Stimulated activated naive CD8-positive, alpha-beta T cell treated with anti-CD3 and anti-CD28 coated beads, Interleukin-15, Interleukin-2, amounts not matched to agents 100 ng/mL and 50 ng/mL, for 24 hours (primary cell): ENCODE measurements at regions not wholly inside any gene's neighbourhood (a gene's known extent, or its start where the extent isn't known, plus 50 kb on each side); places are given as distances from the start of the nearest gene placed in this dataset.
"Not testable (repeated sequence)": the region's sequence is repeated elsewhere in the genome, so short reads cannot be mapped to it uniquely, and the experiment has no call there.

Experiments used
- H3K27ac Mint-ChIP-seq: one replicate; pipeline ENCODE4 v1.8.0; 2021; ENCODE audit warnings: mild to moderate bottlenecking, mixed read lengths
- H3K27me3 Mint-ChIP-seq: one replicate; pipeline ENCODE4 v1.8.0; 2021; ENCODE audit warnings: mixed read lengths
- H3K36me3 Mint-ChIP-seq: one replicate; pipeline ENCODE4 v1.8.0; 2021; ENCODE audit warnings: low read depth, mixed read lengths
- H3K4me1 Mint-ChIP-seq: one replicate; pipeline ENCODE4 v1.8.0; 2021; ENCODE audit warnings: low read depth, mixed read lengths
- H3K4me3 Mint-ChIP-seq: one replicate; pipeline ENCODE4 v1.8.0; 2021; ENCODE audit warnings: mild to moderate bottlenecking, mixed read lengths
- H3K9me3 Mint-ChIP-seq: one replicate; pipeline ENCODE4 v1.8.0; 2021; ENCODE audit warnings: mixed read lengths

GRCh38 chr7:45421806-45422205, 152.4 kb upstream of the ADCY1 start:
- H3K9me3 Mint-ChIP-seq: no peaks in the 10 kb centered on the region
- no peaks in the 10 kb centered on the region for H3K36me3 Mint-ChIP-seq
- no peaks in the 10 kb centered on the region for H3K4me1 Mint-ChIP-seq
- no peak overlapping the region for H3K27ac Mint-ChIP-seq
- H3K27me3 Mint-ChIP-seq: peaks cover 20% of the 10 kb centered on the region
- no peak overlapping the region for H3K4me3 Mint-ChIP-seq

GRCh38 chr7:45430397-45430796, 143.8 kb upstream of the ADCY1 start:
- Mint-ChIP-seq H3K27me3 (peaks cover 16% of the 10 kb centered on the region), H3K4me3 (no peak overlapping the region), H3K4me1 (no peaks in the 10 kb centered on the region), H3K36me3 (no peaks in the 10 kb centered on the region), H3K9me3 (no peaks in the 10 kb centered on the region), H3K27ac (no peak overlapping the region)

- peaks cover 14% of the 10 kb centered on the region for H3K27me3 Mint-ChIP-seq
- H3K4me3 Mint-ChIP-seq: no peak overlapping the region
- H3K27ac Mint-ChIP-seq: no peak overlapping the region
- H3K4me1 Mint-ChIP-seq: no peaks in the 10 kb centered on the region
- H3K36me3 Mint-ChIP-seq: no peaks in the 10 kb centered on the region
- no peaks in the 10 kb centered on the region for H3K9me3 Mint-ChIP-seq
Measured at GRCh38 chr7:45434167-45434784, 139.9 kb upstream of the ADCY1 start.

DNA sequence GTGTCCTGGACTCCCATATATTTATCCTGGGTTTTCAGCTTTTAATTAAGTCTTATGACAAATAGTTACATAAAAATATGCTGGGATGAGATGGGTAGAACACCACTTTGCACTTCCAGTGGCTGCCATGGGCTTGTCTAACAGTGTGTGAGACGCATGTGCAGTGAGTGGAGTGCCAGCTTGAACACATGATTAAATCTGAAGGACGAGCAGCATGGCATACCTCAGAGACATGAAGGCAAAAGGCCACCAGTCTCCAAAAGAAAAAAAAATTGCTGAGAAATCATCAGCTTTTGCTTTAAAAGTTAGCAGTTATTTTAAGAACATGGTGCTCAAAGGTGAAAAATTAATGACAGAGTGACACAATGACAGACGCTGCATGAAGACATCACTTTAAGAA, 139.0 kb upstream of the ADCY1 start:
- H3K4me3 Mint-ChIP-seq: no peak overlapping the region
- H3K4me1 Mint-ChIP-seq: no peaks in the 10 kb centered on the region
- H3K36me3 Mint-ChIP-seq: no peaks in the 10 kb centered on the region
- no peaks in the 10 kb centered on the region for H3K9me3 Mint-ChIP-seq
- no peak overlapping the region for H3K27ac Mint-ChIP-seq
- H3K27me3 Mint-ChIP-seq: peaks cover 17% of the 10 kb centered on the region

DNA sequence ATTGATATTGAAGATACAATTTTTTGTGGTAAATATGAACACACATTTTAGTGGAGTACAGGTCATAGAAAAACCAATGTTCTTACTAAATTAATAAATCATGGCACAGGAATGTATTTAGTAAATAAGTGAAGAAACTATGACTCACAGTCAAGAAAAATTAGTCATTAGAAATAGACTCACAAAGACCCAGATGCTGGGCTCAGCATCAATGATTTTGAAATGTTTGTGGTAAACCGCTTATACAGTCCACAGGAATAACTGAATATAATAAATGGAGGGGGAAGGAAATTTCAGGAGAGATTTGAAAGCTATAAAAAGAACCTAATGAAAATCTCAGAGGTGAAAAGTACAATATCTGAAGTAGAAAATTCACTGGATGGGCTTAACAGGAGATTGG, 138.3 kb upstream of the ADCY1 start:
- Mint-ChIP-seq H3K27me3 (peaks cover 17% of the 10 kb centered on the region), H3K27ac (no peak overlapping the region), H3K36me3 (no peaks in the 10 kb centered on the region), H3K4me3 (no peak overlapping the region), H3K4me1 (no peaks in the 10 kb centered on the region), H3K9me3 (no peaks in the 10 kb centered on the region)

DNA sequence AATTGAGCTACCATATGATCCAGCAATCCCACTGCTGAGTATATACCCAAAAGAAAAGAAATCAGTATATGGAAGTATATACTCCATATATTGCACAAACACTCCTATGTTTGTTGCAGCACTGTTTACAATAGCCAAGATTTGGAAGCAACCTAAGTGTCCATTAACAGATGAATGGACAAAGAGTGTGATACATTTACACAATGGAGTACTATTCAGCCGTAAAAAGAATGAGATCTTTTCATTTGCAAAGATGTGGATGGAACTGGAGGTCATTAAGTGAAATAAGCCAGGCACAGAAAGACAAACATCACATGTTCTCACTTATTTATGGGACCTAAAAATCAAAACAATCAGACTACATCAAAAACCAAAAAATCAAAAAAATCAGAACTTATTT, 133.4 kb upstream of the ADCY1 start:
- H3K36me3 Mint-ChIP-seq, H3K27me3 Mint-ChIP-seq: not testable (repeated sequence)

DNA sequence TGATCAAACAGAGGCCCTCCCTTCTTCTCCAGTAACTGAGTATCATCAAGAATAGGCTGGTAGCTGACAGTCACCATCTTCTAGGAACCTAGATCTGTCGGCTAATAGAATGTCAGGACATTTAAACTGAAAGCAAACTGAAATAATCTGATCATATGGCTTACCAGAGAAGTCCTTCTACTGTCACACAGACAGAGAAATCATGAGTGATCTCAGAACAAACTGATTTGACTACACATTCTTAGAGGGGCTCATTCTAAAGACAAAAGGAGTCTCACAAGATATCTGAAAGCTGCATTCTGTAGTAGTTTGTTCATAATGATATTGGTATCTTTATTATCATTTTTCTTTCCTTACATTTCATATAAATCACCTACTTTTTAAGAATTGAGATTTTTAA, 130.9 kb upstream of the ADCY1 start:
- H3K27me3 Mint-ChIP-seq: peaks cover 13% of the 10 kb centered on the region
- H3K36me3 Mint-ChIP-seq: no peaks in the 10 kb centered on the region
- no peaks in the 10 kb centered on the region for H3K9me3 Mint-ChIP-seq
- no peaks in the 10 kb centered on the region for H3K4me1 Mint-ChIP-seq
- H3K27ac Mint-ChIP-seq: no peak overlapping the region
- H3K4me3 Mint-ChIP-seq: no peak overlapping the region

More for the DNA sequence above, 133.4 kb upstream of the ADCY1 start:
- not testable (repeated sequence) for H3K9me3 Mint-ChIP-seq, H3K27ac Mint-ChIP-seq, H3K4me3 Mint-ChIP-seq, H3K4me1 Mint-ChIP-seq

GRCh38 chr7:45446195-45446944, 127.8 kb upstream of the ADCY1 start:
- no peak overlapping the region for H3K27ac Mint-ChIP-seq

GRCh38 chr7:45447296-45447695, 126.9 kb upstream of the ADCY1 start:
- no peaks in the 10 kb centered on the region for H3K4me1 Mint-ChIP-seq
- peaks cover 4% of the 10 kb centered on the region for H3K27me3 Mint-ChIP-seq
- H3K9me3 Mint-ChIP-seq: no peaks in the 10 kb centered on the region
- no peak overlapping the region for H3K4me3 Mint-ChIP-seq
- H3K36me3 Mint-ChIP-seq: no peaks in the 10 kb centered on the region
- H3K27ac Mint-ChIP-seq: no peak overlapping the region

More at GRCh38 chr7:45446195-45446944, 127.8 kb upstream of the ADCY1 start:
- H3K36me3 Mint-ChIP-seq: no peaks in the 10 kb centered on the region
- peaks cover 4% of the 10 kb centered on the region for H3K27me3 Mint-ChIP-seq
- no peak overlapping the region for H3K4me3 Mint-ChIP-seq
- H3K9me3 Mint-ChIP-seq: no peaks in the 10 kb centered on the region
- H3K4me1 Mint-ChIP-seq: no peaks in the 10 kb centered on the region

GRCh38 chr7:45450571-45451204, 123.5 kb upstream of the ADCY1 start:
- H3K36me3 Mint-ChIP-seq: no peaks in the 10 kb centered on the region
- peaks cover 4% of the 10 kb centered on the region for H3K27me3 Mint-ChIP-seq
- no peak overlapping the region for H3K27ac Mint-ChIP-seq
- no peaks in the 10 kb centered on the region for H3K4me1 Mint-ChIP-seq
- no peak overlapping the region for H3K4me3 Mint-ChIP-seq
- H3K9me3 Mint-ChIP-seq: no peaks in the 10 kb centered on the region

GRCh38 chr7:45451342-45452035, 122.7 kb upstream of the ADCY1 start:
- no peak overlapping the region for H3K4me3 Mint-ChIP-seq
- no peaks in the 10 kb centered on the region for H3K4me1 Mint-ChIP-seq
- H3K9me3 Mint-ChIP-seq: no peaks in the 10 kb centered on the region
- no peak overlapping the region for H3K27ac Mint-ChIP-seq
- no peaks in the 10 kb centered on the region for H3K36me3 Mint-ChIP-seq
- peaks cover 4% of the 10 kb centered on the region for H3K27me3 Mint-ChIP-seq

DNA sequence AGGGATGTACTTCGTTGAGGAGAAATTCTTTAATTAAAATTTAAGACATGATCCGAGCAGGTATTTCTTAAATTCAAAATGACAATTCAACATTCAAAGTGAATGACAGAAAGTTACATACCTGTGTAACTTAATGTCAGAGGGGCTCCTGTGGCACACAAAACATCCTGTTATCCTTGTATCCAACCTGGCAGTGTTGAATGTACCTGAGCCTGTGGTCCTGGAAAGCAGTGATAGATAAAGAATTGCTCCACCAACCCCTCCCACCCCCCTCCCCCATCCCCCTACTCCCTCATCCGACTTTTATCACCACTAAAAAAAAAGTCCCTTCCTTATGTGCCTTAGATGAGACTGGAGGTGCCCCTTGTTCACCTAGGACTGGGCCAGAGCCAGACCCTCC, 119.4 kb upstream of the ADCY1 start:
- no peaks in the 10 kb centered on the region for H3K4me1 Mint-ChIP-seq
- no peaks in the 10 kb centered on the region for H3K27me3 Mint-ChIP-seq
- no peak overlapping the region for H3K27ac Mint-ChIP-seq
- no peak overlapping the region for H3K4me3 Mint-ChIP-seq
- no peaks in the 10 kb centered on the region for H3K36me3 Mint-ChIP-seq
- no peaks in the 10 kb centered on the region for H3K9me3 Mint-ChIP-seq

- Mint-ChIP-seq H3K4me1 (no peaks in the 10 kb centered on the region), H3K27me3 (peaks cover 4% of the 10 kb centered on the region), H3K36me3 (no peaks in the 10 kb centered on the region), H3K27ac (no peak overlapping the region), H3K9me3 (no peaks in the 10 kb centered on the region), H3K4me3 (no peak overlapping the region)
Measured at GRCh38 chr7:45455662-45456061, 118.5 kb upstream of the ADCY1 start.

DNA sequence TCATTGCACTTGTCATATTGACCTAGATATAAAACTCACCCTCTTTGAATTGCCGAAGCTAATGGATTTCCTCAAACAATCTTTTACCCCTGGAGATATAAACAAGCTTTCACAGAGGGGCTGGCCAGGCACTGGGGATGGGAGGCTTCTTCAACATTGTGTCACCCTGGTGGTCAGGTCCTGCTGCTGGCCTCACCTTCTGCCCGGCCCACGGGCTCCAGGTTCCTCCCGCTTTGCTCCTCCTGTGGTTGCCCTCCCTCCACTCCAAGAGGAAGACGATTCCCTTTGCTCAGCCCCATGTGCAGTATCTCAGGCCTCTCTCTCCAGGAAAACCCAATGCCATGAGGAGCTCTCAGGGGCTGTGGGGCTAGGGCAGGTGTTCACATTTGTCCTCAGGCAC, 118.1 kb upstream of the ADCY1 start:
- no peak overlapping the region for H3K4me3 Mint-ChIP-seq
- H3K27me3 Mint-ChIP-seq: peaks cover 4% of the 10 kb centered on the region
- no peaks in the 10 kb centered on the region for H3K36me3 Mint-ChIP-seq
- no peaks in the 10 kb centered on the region for H3K9me3 Mint-ChIP-seq
- no peak overlapping the region for H3K27ac Mint-ChIP-seq
- no peaks in the 10 kb centered on the region for H3K4me1 Mint-ChIP-seq
